Spinal cord (tissue), 9 donors: ENCODE measurements at regions not wholly inside any gene's neighbourhood (a gene's known extent, or its start where the extent isn't known, plus 50 kb on each side); places are given as distances from the start of the nearest gene placed in this dataset.

ENCODE experiments used
- DNase-seq, 6 donors: peaks; one replicate each; pipeline versions ENCODE4 v3.0.0 to v3.0.0-alpha.2; 2013 to 2015; ENCODE audit warnings: low spot score in 6 of 6, low read depth in 4 of 6
- H3K27ac ChIP-seq: one replicate; pipeline ENCODE4 v1.5.1; 2013; ENCODE audit warnings: low read depth, low read length, control low read depth
- H3K27me3 ChIP-seq: one replicate; pipeline ENCODE4 v1.6.1; 2013; ENCODE audit warnings: low read length; ENCODE audit not compliant: control insufficient read depth, insufficient read depth
- H3K36me3 ChIP-seq: one replicate; pipeline ENCODE4 v1.6.1; 2013; ENCODE audit warnings: low read length; ENCODE audit not compliant: control insufficient read depth, insufficient read depth
- H3K4me1 ChIP-seq: one replicate; pipeline ENCODE4 v1.6.1; 2013; ENCODE audit warnings: low read length; ENCODE audit not compliant: control insufficient read depth, insufficient read depth
- H3K4me3 ChIP-seq: one replicate; pipeline ENCODE4 v1.5.1; 2013; ENCODE audit warnings: low read depth, low read length, control low read depth
- H3K9me3 ChIP-seq: one replicate; pipeline ENCODE4 v1.6.1; 2013; ENCODE audit warnings: low read length; ENCODE audit not compliant: control insufficient read depth, insufficient read depth
- WGBS: methylation state at CpG from one replicate; pipeline ENCODE4 v1.1.5; 2013; ENCODE audit warnings: missing lambda C conversion rate; ENCODE audit not compliant: insufficient coverage; 5-methylcytosine and 5-hydroxymethylcytosine counted together
- donor health status: healthy.

DNA sequence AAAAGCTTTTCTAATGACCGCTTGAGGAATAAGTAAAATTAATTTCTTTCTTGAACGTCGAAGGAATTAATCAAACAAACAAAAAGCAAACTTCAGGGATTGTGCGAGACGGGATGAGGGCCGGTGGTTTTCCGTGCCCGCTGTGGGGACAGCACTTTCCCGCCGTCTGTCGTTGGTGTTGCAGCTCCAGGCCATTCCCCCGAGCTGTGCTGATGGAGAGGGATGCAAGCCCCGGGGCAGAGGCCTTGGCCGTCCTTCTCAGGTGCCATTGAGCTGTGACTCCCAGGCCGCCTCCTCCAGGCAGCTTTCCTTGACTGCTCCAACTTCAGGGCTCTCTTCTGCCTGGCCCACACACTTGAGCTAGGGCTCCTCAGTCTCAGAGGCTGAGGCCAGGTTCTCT lies 109.0 kb upstream of the C14orf180 start:
- no peak overlapping the region for H3K4me3 ChIP-seq
- 81% methylated on average over 8 of the region's 15 CpGs for WGBS
- no peak for DNase-seq
- no peaks in the 10 kb centered on the region for H3K36me3 ChIP-seq
- H3K27ac ChIP-seq, result no peak overlapping the region
- peaks cover 2% of the 10 kb centered on the region for H3K9me3 ChIP-seq
- H3K27me3 ChIP-seq, result peaks cover 5% of the 10 kb centered on the region
- peaks cover 22% of the 10 kb centered on the region for H3K4me1 ChIP-seq

- Histone ChIP-seq H3K4me3 (no peak overlapping the region), H3K27me3 (peaks cover 5% of the 10 kb centered on the region), H3K36me3 (no peaks in the 10 kb centered on the region), H3K9me3 (peaks cover 2% of the 10 kb centered on the region), H3K4me1 (peaks cover 28% of the 10 kb centered on the region), H3K27ac (no peak overlapping the region)
- DNase-seq, result no peak
- WGBS, result 97% methylated on average over 8 of the region's 8 CpGs
These were observed 108.5 kb upstream of the C14orf180 start for GRCh38 chr14:104471114-104471513.

- WGBS, result 80% methylated on average over 1 of the region's 1 CpG
- H3K9me3 ChIP-seq, result peaks cover 2% of the 10 kb centered on the region
- H3K4me1 ChIP-seq, result peaks cover 34% of the 10 kb centered on the region
- H3K36me3 ChIP-seq, result no peaks in the 10 kb centered on the region
- H3K27me3 ChIP-seq, result peaks cover 7% of the 10 kb centered on the region
- H3K4me3 ChIP-seq, result no peak overlapping the region
- no peak overlapping the region for H3K27ac ChIP-seq
- DNase-seq, result no peak
These were observed 107.5 kb upstream of the C14orf180 start for GRCh38 chr14:104472073-104472472.

- Histone ChIP-seq H3K27ac (no peak overlapping the region), H3K4me1 (peaks cover 40% of the 10 kb centered on the region), H3K4me3 (no peak overlapping the region), H3K9me3 (peaks cover 2% of the 10 kb centered on the region), H3K36me3 (peaks cover 2% of the 10 kb centered on the region), H3K27me3 (peaks cover 9% of the 10 kb centered on the region)
- DNase-seq, result no peak
- WGBS, result 85% methylated on average over 26 of the region's 29 CpGs
These were observed 106.9 kb upstream of the C14orf180 start for GRCh38 chr14:104472536-104473243.

DNA sequence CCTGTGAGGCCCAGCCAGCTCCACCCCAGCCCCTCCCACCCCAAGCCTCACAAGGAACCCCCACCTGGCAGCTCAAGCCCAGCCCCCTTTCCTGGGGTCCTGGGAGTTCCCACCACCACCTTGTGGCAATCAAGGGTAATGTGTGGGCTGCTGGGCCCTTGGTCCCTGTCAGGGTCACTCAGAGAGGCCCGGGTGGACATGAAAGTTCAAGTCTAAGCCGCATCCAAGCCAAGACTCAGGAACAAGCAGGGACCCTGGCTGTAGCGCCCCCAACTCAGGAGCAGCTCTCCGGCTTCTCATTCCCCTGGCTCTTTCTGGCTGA lies 106.4 kb upstream of the C14orf180 start:
- Histone ChIP-seq H3K27ac (no peak overlapping the region), H3K27me3 (peaks cover 9% of the 10 kb centered on the region), H3K36me3 (peaks cover 2% of the 10 kb centered on the region), H3K4me1 (peaks cover 44% of the 10 kb centered on the region), H3K9me3 (peaks cover 2% of the 10 kb centered on the region), H3K4me3 (no peak overlapping the region)
- 83% methylated on average over 4 of the region's 4 CpGs for WGBS
- DNase-seq, result no peak

GRCh38 chr14:104473649-104474494 lies 105.7 kb upstream of the C14orf180 start:
- Histone ChIP-seq H3K36me3 (peaks cover 2% of the 10 kb centered on the region), H3K4me1 (peaks cover 50% of the 10 kb centered on the region), H3K4me3 (no peak overlapping the region), H3K27me3 (peaks cover 9% of the 10 kb centered on the region), H3K27ac (no peak overlapping the region), H3K9me3 (no peaks in the 10 kb centered on the region)
- WGBS, result 53% methylated on average over 42 of the region's 45 CpGs
- DNase-seq, result peak in 2 of 6 donors; percentile 20 to 57

- H3K4me1 ChIP-seq, result peaks cover 55% of the 10 kb centered on the region
- H3K4me3 ChIP-seq, result no peak overlapping the region
- no peak overlapping the region for H3K27ac ChIP-seq
- peak in 1 of 6 donors; percentile 92 for DNase-seq
- WGBS, result 55% methylated on average over 11 of the region's 18 CpGs
- H3K36me3 ChIP-seq, result peaks cover 2% of the 10 kb centered on the region
- no peaks in the 10 kb centered on the region for H3K9me3 ChIP-seq
- H3K27me3 ChIP-seq, result peaks cover 9% of the 10 kb centered on the region
These were observed 104.9 kb upstream of the C14orf180 start for GRCh38 chr14:104474495-104475213.

GRCh38 chr14:104475256-104475655 lies 104.3 kb upstream of the C14orf180 start:
- WGBS, result 88% methylated on average over 12 of the region's 12 CpGs
- Histone ChIP-seq H3K9me3 (no peaks in the 10 kb centered on the region), H3K36me3 (peaks cover 2% of the 10 kb centered on the region), H3K4me1 (peaks cover 55% of the 10 kb centered on the region), H3K27me3 (peaks cover 9% of the 10 kb centered on the region), H3K4me3 (no peak overlapping the region), H3K27ac (no peak overlapping the region)
- DNase-seq, result no peak

DNA sequence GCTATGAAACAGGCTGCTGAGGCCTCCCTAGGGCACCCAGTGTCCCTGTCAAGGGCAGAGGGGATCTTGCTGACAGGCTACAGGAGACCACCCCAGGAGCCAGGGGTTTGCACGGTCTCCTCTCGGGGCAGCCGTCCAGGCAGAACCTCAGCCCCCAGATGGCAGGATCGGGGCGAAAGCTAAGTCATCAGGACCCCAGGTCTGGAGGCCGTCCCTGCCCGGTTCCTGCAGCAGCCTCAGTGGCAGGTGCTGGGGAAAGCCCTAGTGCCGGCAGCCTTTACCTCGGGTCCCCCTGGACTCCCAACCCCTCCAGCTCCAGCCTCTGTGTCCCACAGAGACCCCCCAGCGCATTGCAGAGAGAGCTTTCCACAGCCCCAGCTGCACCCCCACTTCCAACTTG lies 103.8 kb upstream of the C14orf180 start:
- H3K9me3 ChIP-seq, result no peaks in the 10 kb centered on the region
- H3K27ac ChIP-seq, result no peak overlapping the region
- H3K4me1 ChIP-seq, result peaks cover 55% of the 10 kb centered on the region
- DNase-seq, result no peak
- peaks cover 2% of the 10 kb centered on the region for H3K36me3 ChIP-seq
- WGBS, result 98% methylated on average over 9 of the region's 10 CpGs
- peaks cover 9% of the 10 kb centered on the region for H3K27me3 ChIP-seq
- H3K4me3 ChIP-seq, result no peak overlapping the region
